Neural crest cell (in vitro differentiated cells): ENCODE measurements at regions not wholly inside any gene's neighbourhood (a gene's known extent, or its start where the extent isn't known, plus 50 kb on each side); places are given as distances from the start of the nearest gene placed in this dataset.

Experiments
- DNase-seq: peaks from one replicate; pipeline ENCODE4 v3.0.0; 2021; ENCODE audit warnings: low read depth, mixed read lengths, low spot score
- H3K27ac Mint-ChIP-seq: one replicate; pipeline ENCODE4 v1.8.0; 2021; ENCODE audit warnings: mild to moderate bottlenecking, mixed read lengths; ENCODE audit not compliant: unreplicated experiment
- H3K27me3 Mint-ChIP-seq: 2 replicates; pipeline ENCODE4 v1.8.0; 2021; ENCODE audit warnings: low read depth, mild to moderate bottlenecking, mixed read lengths
- H3K36me3 Mint-ChIP-seq: 2 replicates; pipeline ENCODE4 v1.8.0; 2021; ENCODE audit warnings: low read depth, mild to moderate bottlenecking, mixed read lengths
- H3K4me1 Mint-ChIP-seq: 2 replicates; pipeline ENCODE4 v1.8.0; 2021; ENCODE audit warnings: mixed read lengths
- H3K4me3 Mint-ChIP-seq: one replicate; pipeline ENCODE4 v1.8.0; 2021; ENCODE audit warnings: mild to moderate bottlenecking, mixed read lengths
- H3K9me3 Mint-ChIP-seq: 2 replicates; pipeline ENCODE4 v1.8.0; 2021; ENCODE audit warnings: mixed read lengths
- TF ChIP-seq, protein P1 (sequence below): fragments of 200-600 bp; sonication (generic); conservative IDR thresholded peaks from 2 replicates; pipeline ENCODE4 v1.5.0; 2021; ENCODE audit warnings: antibody characterized with exemption, mild to moderate bottlenecking

DNA sequence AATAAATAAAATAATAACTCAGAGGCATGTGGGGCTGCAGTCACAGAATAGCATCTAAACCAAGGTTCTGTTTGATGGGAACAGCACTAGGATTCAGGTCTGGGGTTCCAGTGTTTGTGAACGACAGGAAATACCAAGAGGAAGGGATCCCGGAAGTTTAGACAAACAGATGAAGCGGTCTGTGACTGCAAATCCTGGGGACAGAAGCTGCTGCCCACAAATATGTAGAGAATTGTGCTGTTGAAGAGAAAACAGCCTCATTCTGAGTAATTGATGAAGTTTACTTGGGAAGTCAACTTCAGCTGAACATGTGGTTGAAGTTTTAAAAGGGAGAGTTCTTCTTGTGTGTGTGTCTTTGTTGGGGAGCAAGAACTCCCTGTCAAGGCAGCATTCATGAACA is 98.4 kb upstream of the TBX5 start:
- H3K4me1 Mint-ChIP-seq: no peaks in the 10 kb centered on the region
- H3K9me3 Mint-ChIP-seq: no peaks in the 10 kb centered on the region
- TF ChIP-seq, protein P1, sequence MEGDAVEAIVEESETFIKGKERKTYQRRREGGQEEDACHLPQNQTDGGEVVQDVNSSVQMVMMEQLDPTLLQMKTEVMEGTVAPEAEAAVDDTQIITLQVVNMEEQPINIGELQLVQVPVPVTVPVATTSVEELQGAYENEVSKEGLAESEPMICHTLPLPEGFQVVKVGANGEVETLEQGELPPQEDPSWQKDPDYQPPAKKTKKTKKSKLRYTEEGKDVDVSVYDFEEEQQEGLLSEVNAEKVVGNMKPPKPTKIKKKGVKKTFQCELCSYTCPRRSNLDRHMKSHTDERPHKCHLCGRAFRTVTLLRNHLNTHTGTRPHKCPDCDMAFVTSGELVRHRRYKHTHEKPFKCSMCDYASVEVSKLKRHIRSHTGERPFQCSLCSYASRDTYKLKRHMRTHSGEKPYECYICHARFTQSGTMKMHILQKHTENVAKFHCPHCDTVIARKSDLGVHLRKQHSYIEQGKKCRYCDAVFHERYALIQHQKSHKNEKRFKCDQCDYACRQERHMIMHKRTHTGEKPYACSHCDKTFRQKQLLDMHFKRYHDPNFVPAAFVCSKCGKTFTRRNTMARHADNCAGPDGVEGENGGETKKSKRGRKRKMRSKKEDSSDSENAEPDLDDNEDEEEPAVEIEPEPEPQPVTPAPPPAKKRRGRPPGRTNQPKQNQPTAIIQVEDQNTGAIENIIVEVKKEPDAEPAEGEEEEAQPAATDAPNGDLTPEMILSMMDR: no peak
- no peak for DNase-seq
- no peak overlapping the region for H3K27ac Mint-ChIP-seq
- no peak overlapping the region for H3K4me3 Mint-ChIP-seq
- peaks cover 97% of the 10 kb centered on the region for H3K27me3 Mint-ChIP-seq
- H3K36me3 Mint-ChIP-seq: no peaks in the 10 kb centered on the region

DNA sequence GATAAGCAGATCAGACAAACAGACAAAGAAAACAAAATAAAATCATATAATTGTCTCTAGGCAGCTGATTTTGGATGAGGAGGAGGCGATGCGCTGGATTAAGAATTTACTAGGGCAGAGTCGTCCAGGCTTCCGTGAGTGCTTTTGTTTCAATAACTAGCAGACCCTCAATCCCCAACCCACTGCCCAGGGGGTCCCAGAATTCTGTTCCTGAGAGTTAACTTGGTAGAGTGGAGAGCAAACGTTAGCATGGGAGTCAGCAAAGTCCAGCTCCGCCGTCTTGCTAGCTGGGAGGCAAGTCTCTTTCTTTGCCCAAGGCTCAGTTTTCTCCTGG is 95.5 kb upstream of the TBX5 start:
- no peak overlapping the region for H3K27ac Mint-ChIP-seq
- no peaks in the 10 kb centered on the region for H3K4me1 Mint-ChIP-seq
- no peak for DNase-seq
- no peaks in the 10 kb centered on the region for H3K36me3 Mint-ChIP-seq
- no peak overlapping the region for H3K4me3 Mint-ChIP-seq
- H3K9me3 Mint-ChIP-seq: no peaks in the 10 kb centered on the region
- H3K27me3 Mint-ChIP-seq: peaks cover 97% of the 10 kb centered on the region
- TF ChIP-seq, protein P1: no peak

DNA sequence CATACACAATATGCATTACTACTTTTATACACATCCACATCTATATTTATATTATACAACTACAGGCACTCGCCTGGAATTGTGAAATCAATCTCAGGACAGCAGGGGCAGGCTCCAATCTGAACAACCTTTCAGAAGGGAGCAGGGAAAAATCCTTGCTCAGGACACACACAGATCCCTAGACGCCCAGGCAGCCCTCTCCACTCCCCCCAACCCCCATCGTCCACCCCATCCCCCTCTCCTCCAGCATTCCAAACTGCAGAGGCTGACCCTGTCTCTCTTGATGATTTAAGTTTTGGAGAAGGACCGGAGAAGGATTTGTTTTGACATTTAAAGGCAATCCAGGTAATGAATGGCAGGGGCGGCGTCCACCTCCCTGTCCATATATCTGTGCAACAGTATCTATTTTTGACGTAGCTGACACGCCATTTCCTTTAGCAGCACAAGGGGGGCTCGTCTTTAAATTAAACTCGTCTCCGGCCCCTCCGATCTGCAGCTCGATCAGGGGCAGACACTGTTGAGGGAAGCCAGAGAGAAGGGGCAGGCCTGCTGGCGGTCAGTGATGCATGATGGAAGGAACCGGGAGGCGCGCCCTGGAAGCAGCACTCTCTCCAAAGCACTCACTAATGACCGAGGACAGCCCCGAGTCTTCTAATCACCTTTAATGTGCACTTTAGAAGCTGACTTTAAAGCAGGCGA is 95.0 kb upstream of the TBX5 start:
- Mint-ChIP-seq H3K27me3 (peaks cover 97% of the 10 kb centered on the region), H3K9me3 (no peaks in the 10 kb centered on the region), H3K4me3 (no peak overlapping the region), H3K4me1 (no peaks in the 10 kb centered on the region), H3K36me3 (no peaks in the 10 kb centered on the region), H3K27ac (no peak overlapping the region)
- DNase-seq: no peak
- TF ChIP-seq, protein P1: no peak

DNA sequence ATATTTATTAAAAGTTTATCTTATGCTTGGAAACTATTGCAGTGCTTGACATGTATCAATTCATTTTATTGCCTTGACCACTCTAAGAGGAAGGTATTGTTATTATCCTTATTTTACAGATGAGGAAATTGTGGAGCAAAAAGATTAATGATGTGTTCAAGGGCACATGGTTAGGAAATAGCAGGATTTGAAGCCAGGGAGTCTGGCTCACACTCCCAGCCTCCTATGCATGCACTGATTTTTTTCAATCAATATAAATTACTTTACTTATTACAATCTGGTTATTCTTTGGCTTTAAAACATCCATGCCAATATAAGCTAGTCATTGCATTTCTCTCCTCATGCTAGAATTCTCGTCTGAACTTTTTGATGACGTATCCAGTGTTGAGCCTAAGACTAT is 94.2 kb upstream of the TBX5 start:
- peaks cover 97% of the 10 kb centered on the region for H3K27me3 Mint-ChIP-seq
- H3K4me1 Mint-ChIP-seq: no peaks in the 10 kb centered on the region
- no peak for DNase-seq
- H3K4me3 Mint-ChIP-seq: no peak overlapping the region
- H3K9me3 Mint-ChIP-seq: no peaks in the 10 kb centered on the region
- TF ChIP-seq, protein P1: no peak
- H3K36me3 Mint-ChIP-seq: no peaks in the 10 kb centered on the region
- H3K27ac Mint-ChIP-seq: no peak overlapping the region

DNA sequence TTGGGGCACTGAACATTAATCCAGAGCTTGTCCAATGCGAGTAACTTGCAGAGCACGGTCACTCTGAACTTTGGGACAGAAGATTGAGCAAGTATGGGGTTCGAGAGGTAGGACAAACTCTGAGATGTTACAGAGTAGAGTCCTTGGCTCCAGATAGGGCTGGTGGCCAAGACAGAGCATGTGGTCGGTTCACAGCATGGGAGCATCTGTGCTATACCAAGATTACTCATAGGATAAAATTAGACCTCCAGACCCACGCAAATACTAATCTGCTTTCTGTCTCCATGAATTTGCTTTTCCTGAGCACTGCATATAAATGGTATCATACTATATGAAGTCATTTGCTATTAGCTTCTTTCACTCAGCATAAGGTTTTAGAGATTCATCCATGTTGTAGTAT is 93.4 kb upstream of the TBX5 start:
- TF ChIP-seq, protein P1: no peak
- Mint-ChIP-seq H3K27me3 (peaks cover 97% of the 10 kb centered on the region), H3K36me3 (no peaks in the 10 kb centered on the region), H3K9me3 (no peaks in the 10 kb centered on the region), H3K27ac (no peak overlapping the region), H3K4me3 (no peak overlapping the region), H3K4me1 (no peaks in the 10 kb centered on the region)
- DNase-seq: no peak
